GM12878 (cell line): ENCODE measurements at regions not wholly inside any gene's neighbourhood (a gene's known extent, or its start where the extent isn't known, plus 50 kb on each side); places are given as distances from the start of the nearest gene placed in this dataset.

Experiments
- ATAC-seq: fragments of 200-7000 bp; cut with Tn5 transposase; 3 replicates; pipeline ENCODE4 v1.9.1; 2020; ENCODE audit warnings: mild to moderate bottlenecking, moderate library complexity
- BruUV-seq: library from RNA; stranded (reverse); fragments of 400-500 nt; replicated peaks from 2 replicates; lab custom pipeline; 2021; lab: Mats Ljungman, UMichigan
- CTCF ChIA-PET: fragments of 300-600 bp; sonication (Branson Sonifier 250); formaldehyde crosslinking; extraction: SDS; loops from one replicate; lab custom pipeline; 2021; ENCODE audit warnings: inconsistent platforms; lab: Yijun Ruan, JAX
- POLR2A ChIA-PET: fragments of 350-600 bp; formaldehyde crosslinking; extraction: SDS; loops from one replicate; lab custom pipeline; 2021; ENCODE audit warnings: inconsistent platforms; lab: Charles Lee
- RAD21 ChIA-PET: fragments of 300-600 bp; sonication (Branson Sonifier 250); formaldehyde crosslinking; loops from one replicate; lab custom pipeline; 2023; ENCODE audit warnings: antibody characterized with exemption; ENCODE audit not compliant: unreplicated experiment; lab: Charles Lee
- SMC1A ChIA-PET: fragments of 300-600 bp; sonication (Branson Sonifier 250); formaldehyde crosslinking; loops from one replicate; lab custom pipeline; 2023; ENCODE audit not compliant: unreplicated experiment, uncharacterized antibody; lab: Charles Lee
- DNase-seq: peaks from one replicate; pipeline ENCODE4 v3.0.0-alpha.2; 2011; ENCODE audit warnings: low read depth, low spot score
- FAIRE-seq: peaks from 3 replicates; lab custom pipeline; 2011; peaks lifted over from hg19 to GRCh38; lab: Jason Lieb, UNC
- H2AFZ ChIP-seq: 2 replicates; pipeline ENCODE4 v1.6.0; 2011; ENCODE audit warnings: low read depth, low read length, control low read depth; ENCODE audit not compliant: control insufficient read depth
- H3K27ac ChIP-seq: 2 replicates; pipeline ENCODE4 v1.5.1; 2011; ENCODE audit warnings: control low read depth; ENCODE audit not compliant: control insufficient read depth, insufficient read depth
- H3K27me3 ChIP-seq, 2 experiments: replicated peaks in 1 of 2; 2 replicates each; pipeline versions ENCODE4 v1.6.0 to v1.6.1; 2011; ENCODE audit warnings: low read length in 1 of 2; ENCODE audit not compliant: control insufficient read depth in 2 of 2, insufficient read depth in 2 of 2
- H3K36me3 ChIP-seq, 2 experiments: 2 replicates each; pipeline ENCODE4 v1.5.1; 2011; ENCODE audit warnings: low read length in 1 of 2; ENCODE audit not compliant: control insufficient read depth in 2 of 2, insufficient read depth in 2 of 2
- H3K4me1 ChIP-seq: 2 replicates; pipeline ENCODE4 v1.6.1; 2011; ENCODE audit warnings: mild to moderate bottlenecking, low read length, moderate library complexity, mixed read lengths; ENCODE audit not compliant: control insufficient read depth, insufficient read depth
- H3K4me2 ChIP-seq: 2 replicates; pipeline ENCODE4 v1.6.0; 2011; ENCODE audit warnings: control low read depth; ENCODE audit not compliant: control insufficient read depth, insufficient read depth
- H3K4me3 ChIP-seq: fragments of 200-600 bp; sonication (generic); 2 replicates; pipeline ENCODE4 v1.5.1; 2016
- H3K79me2 ChIP-seq: 2 replicates; pipeline ENCODE4 v1.6.0; 2011; ENCODE audit warnings: low read length; ENCODE audit not compliant: control insufficient read depth, insufficient read depth
- H3K9ac ChIP-seq: 2 replicates; pipeline ENCODE4 v1.8.0; 2011; ENCODE audit warnings: low read length, control low read depth, mixed read lengths; ENCODE audit not compliant: control insufficient read depth, insufficient read depth
- H3K9me3 ChIP-seq: replicated peaks from 3 replicates; pipeline ENCODE4 v1.5.1; 2011; ENCODE audit warnings: mild to moderate bottlenecking, low read length; ENCODE audit not compliant: control insufficient read depth, insufficient read depth
- H4K20me1 ChIP-seq: 2 replicates; pipeline ENCODE4 v1.6.0; 2011; ENCODE audit not compliant: control insufficient read depth, insufficient read depth
- BCL11A ChIP-seq: IDR thresholded peaks from 2 replicates; pipeline ENCODE4 v1.6.1; 2011; ENCODE audit warnings: low read depth, low read length
- BHLHE40 ChIP-seq, 2 experiments: fragments of 450-650 bp in 1 of 2; IDR thresholded peaks; 2 replicates each; pipeline ENCODE4 v1.6.1; 2011 to 2017; ENCODE audit warnings: low read depth in 2 of 2, borderline replicate concordance in 1 of 2, improper control_type of control experiment in 1 of 2, low read length in 1 of 2, mild to moderate bottlenecking in 1 of 2
- HDAC2 ChIP-seq: fragments of 200-600 bp; sonication (generic); IDR thresholded peaks from 2 replicates; pipeline ENCODE4 v1.6.1; 2017
- MYC ChIP-seq: IDR thresholded peaks from 2 replicates; pipeline ENCODE4 v1.6.1; 2011; ENCODE audit warnings: mild to moderate bottlenecking, low read length, moderate library complexity, inconsistent platforms; ENCODE audit not compliant: insufficient read depth, insufficient replicate concordance, insufficient read length, severe bottlenecking
- NFXL1 ChIP-seq: fragments of 450-650 bp; IDR thresholded peaks from 2 replicates; pipeline ENCODE4 v1.6.1; 2017; ENCODE audit warnings: antibody characterized with exemption, mild to moderate bottlenecking, borderline replicate concordance
- NR2C1 ChIP-seq: fragments of 450-650 bp; IDR thresholded peaks from 2 replicates; pipeline ENCODE4 v1.6.1; 2017; ENCODE audit warnings: antibody characterized with exemption, mild to moderate bottlenecking, moderate library complexity
- NR2F1 ChIP-seq: fragments of 450-650 bp; conservative IDR thresholded peaks from 2 replicates; pipeline ENCODE4 v1.6.1; 2017; ENCODE audit warnings: mild to moderate bottlenecking
- POLR2A ChIP-seq: IDR thresholded peaks from 2 replicates; pipeline ENCODE4 v1.6.1; 2011; ENCODE audit warnings: low read depth, mild to moderate bottlenecking, low read length
- PRDM15 ChIP-seq: fragments of 450-650 bp; formaldehyde crosslinking; IDR thresholded peaks from 2 replicates; pipeline ENCODE4 v1.4.0; 2020; ENCODE audit warnings: mild to moderate bottlenecking, moderate library complexity
- SIX5 ChIP-seq: IDR thresholded peaks from 2 replicates; pipeline ENCODE4 v1.6.1; 2011; ENCODE audit warnings: mild to moderate bottlenecking, low read depth, low read length, moderate library complexity; ENCODE audit not compliant: severe bottlenecking
- ZBTB4 ChIP-seq: fragments of 450-650 bp; formaldehyde crosslinking; IDR thresholded peaks from 2 replicates; pipeline ENCODE4 v1.4.0; 2022; ENCODE audit warnings: mild to moderate bottlenecking, moderate library complexity
- WGBS: methylation state at CpG from one replicate; pipeline ENCODE4 v1.1.6; 2016; ENCODE audit warnings: low lambda C conversion rate; ENCODE audit not compliant: insufficient replicate concordance, insufficient coverage; ENCODE audit errors: missing lambda C conversion rate; 5-methylcytosine and 5-hydroxymethylcytosine counted together
- in situ Hi-C: fragments of 300-500 bp; cut with MboI; formaldehyde crosslinking; loops from 9 replicates; pipeline ENCODE4 v1.14.3; 2018; ENCODE audit warnings: mixed read lengths
- intact Hi-C: fragments of 100-400 bp; cut with micrococcal nuclease; formaldehyde crosslinking; loops from one replicate; pipeline ENCODE4 v1.14.2; 2022; ENCODE audit not compliant: unreplicated experiment
- TF ChIP-seq, protein P1 (sequence below): IDR thresholded peaks from 2 replicates; pipeline ENCODE4 v1.6.1; 2012; ENCODE audit warnings: mild to moderate bottlenecking, low read depth, low read length

DNA sequence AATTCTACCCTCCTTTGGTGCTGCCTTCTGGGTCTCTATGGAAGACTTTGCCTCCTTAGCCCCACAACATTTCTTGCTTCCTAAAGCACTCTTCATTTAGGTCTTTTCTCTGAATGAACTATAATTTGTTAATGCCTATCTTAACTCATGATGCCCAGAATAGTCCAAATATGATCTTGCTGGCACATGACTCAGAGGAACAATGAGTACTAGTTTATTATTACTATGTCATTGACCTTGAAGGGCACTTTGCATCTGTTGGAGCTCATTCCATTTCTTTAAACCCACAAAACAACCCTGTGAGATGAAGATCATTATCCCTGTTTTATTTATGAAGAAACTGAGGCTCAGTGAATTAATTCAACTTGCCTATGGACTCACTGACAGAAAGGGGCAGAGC lies 320.2 kb upstream of the PLET1 start (continued):
- TF ChIP-seq, protein P1, sequence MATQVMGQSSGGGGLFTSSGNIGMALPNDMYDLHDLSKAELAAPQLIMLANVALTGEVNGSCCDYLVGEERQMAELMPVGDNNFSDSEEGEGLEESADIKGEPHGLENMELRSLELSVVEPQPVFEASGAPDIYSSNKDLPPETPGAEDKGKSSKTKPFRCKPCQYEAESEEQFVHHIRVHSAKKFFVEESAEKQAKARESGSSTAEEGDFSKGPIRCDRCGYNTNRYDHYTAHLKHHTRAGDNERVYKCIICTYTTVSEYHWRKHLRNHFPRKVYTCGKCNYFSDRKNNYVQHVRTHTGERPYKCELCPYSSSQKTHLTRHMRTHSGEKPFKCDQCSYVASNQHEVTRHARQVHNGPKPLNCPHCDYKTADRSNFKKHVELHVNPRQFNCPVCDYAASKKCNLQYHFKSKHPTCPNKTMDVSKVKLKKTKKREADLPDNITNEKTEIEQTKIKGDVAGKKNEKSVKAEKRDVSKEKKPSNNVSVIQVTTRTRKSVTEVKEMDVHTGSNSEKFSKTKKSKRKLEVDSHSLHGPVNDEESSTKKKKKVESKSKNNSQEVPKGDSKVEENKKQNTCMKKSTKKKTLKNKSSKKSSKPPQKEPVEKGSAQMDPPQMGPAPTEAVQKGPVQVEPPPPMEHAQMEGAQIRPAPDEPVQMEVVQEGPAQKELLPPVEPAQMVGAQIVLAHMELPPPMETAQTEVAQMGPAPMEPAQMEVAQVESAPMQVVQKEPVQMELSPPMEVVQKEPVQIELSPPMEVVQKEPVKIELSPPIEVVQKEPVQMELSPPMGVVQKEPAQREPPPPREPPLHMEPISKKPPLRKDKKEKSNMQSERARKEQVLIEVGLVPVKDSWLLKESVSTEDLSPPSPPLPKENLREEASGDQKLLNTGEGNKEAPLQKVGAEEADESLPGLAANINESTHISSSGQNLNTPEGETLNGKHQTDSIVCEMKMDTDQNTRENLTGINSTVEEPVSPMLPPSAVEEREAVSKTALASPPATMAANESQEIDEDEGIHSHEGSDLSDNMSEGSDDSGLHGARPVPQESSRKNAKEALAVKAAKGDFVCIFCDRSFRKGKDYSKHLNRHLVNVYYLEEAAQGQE, result no peak
- TF ChIP-seq BCL11A, result no peak

DNA sequence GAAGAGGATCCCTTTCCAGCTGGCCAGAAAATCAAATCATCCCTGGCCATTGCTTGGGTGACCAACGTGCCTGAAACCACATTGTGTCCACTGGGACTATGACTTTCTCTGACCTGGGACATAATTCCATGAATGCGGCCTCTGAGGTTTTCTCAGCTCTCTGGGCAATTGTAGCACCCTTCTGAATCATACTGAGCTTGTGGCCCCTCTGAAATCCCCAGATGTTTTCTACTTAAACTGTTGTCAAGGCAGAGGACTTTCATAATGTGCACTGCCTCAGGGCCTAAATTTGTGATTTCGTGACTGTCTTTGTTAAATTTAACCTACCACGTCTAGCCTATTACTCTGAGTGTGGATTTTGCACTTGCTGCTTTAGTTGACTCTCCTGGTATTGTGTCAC lies 321.1 kb upstream of the PLET1 start:
- H4K20me1 ChIP-seq, result no peaks in the 10 kb centered on the region
- H2AFZ ChIP-seq, result no peak overlapping the region
- no peaks in the 10 kb centered on the region for H3K79me2 ChIP-seq
- ChIA-PET POLR2A (no interaction called here), RAD21 (interaction anchor here (1.2 kb wide), 1 partner anchor 708 kb away, joined by 3 read pairs; no protein-coding TSS in a partner anchor), CTCF (interaction anchor here (1.0 to 1.5 kb wide), 4 partner anchors 11 to 293 kb away, joined by 3 to 7 read pairs (median 4); no protein-coding TSS in a partner anchor), SMC1A (interaction anchor here (0.9 to 7.5 kb wide), 6 partner anchors 10 to 214 kb away, joined by 3 to 77 read pairs (median 4); no protein-coding TSS in a partner anchor)
- H3K27ac ChIP-seq, result no peak overlapping the region
- H3K9me3 ChIP-seq, result no peaks in the 10 kb centered on the region; the same call in 2 of the 3 replicates
- intact Hi-C loops, result loop anchor here (5.0 kb wide), 1 partner anchor 364 kb away; no protein-coding TSS in a partner anchor
- no peak overlapping the region for H3K4me3 ChIP-seq
- FAIRE-seq (no peak), ATAC-seq (peak; percentile 17), DNase-seq (peak; percentile 68)
- H3K36me3 ChIP-seq, result no peaks in the 10 kb centered on the region
- H3K4me1 ChIP-seq, result peaks cover 31% of the 10 kb centered on the region
- in situ Hi-C loops, result loop anchor here (5.0 kb wide), 1 partner anchor 354 kb away; the partner anchor contains the start of gene PTS
- no peak overlapping the region for H3K9ac ChIP-seq
- H3K27me3 ChIP-seq, result no peaks in the 10 kb centered on the region
- 0% methylated on average over 4 of the region's 4 CpGs for WGBS
- BruUV-seq, result no TSS peak
- H3K4me2 ChIP-seq, result peak overlapping the region; percentile 12; the same call in 1 of the 2 replicates
- TF ChIP-seq NFXL1 (no peak), HDAC2 (no peak), PRDM15 (CRISPR knock-in tag) (no peak), NR2F1 (no peak), ZBTB4 (CRISPR knock-in tag) (no peak), BHLHE40 (IDR thresholded peaks at IDR 0.05; ENCODE audit: borderline replicate concordance in 1 of 2, low read depth in 2 of 2, low read length in 1 of 2) (0 out of 4 replicates have a peak, but pooled peaks of 1 of the 2 experiments have one; percentile 7), MYC (no peak), POLR2A (no peak), SIX5 (no peak), NR2C1 (no peak)
